ENCODE measurements at regions not wholly inside any gene's neighbourhood (a gene's known extent, or its start where the extent isn't known, plus 50 kb on each side); places are given as distances from the start of the nearest gene placed in this dataset.
"Not testable (repeated sequence)": the region's sequence is repeated elsewhere in the genome, so short reads cannot be mapped to it uniquely, and the experiment has no call there.

DNA sequence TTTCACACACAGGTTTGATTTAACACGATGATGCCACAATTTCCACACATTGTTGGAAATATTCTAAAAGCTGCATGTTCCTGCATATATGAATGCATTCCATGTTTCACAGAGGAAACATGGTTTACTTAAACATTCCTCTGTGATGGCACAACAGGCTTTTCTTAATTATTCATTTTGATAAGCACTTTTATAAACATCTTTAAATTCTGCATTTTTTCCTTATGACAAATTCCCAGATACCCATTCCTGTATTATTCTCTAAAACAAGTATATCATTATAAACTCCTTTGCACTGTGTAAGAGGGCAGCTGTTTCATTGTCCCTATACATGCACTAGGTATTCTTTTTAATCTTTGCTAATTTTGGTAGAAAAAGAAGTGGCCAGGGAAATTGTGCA is 532.3 kb downstream of the SOX6 start:
- DNase-seq: no peak

DNA sequence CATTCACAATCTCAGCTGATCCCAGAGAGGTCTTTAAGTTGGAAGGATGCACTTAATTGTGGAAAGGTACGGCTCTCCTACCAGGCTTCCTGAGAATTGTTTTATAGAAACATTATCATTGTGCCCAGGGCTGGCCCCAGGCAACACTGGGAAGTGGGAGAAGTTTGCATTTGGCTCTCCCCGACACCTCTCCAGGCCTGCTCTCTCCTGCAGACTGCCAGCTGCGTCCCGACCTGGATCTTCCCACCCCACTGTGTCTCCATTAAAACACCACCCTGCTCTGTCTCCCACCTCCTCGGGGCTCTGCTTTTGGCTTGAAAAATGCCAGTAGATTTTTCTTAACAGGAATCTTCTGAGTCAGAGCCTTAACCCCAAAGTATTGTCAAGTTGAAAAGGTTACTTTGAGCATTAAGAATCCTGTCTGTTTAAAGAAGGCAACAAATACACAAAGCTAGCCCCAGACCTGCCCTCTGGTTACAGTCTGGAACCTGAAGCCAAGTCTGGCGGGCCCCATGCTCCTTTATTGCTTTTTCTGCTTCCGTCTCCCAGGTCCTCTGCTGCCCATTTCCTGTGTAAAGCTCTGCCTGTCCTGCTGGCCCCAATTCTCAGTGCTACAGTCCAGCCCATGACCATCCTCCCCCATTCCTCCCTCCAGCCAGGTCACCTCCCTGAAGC is 530.2 kb downstream of the SOX6 start:
- DNase-seq: no peak

DNA sequence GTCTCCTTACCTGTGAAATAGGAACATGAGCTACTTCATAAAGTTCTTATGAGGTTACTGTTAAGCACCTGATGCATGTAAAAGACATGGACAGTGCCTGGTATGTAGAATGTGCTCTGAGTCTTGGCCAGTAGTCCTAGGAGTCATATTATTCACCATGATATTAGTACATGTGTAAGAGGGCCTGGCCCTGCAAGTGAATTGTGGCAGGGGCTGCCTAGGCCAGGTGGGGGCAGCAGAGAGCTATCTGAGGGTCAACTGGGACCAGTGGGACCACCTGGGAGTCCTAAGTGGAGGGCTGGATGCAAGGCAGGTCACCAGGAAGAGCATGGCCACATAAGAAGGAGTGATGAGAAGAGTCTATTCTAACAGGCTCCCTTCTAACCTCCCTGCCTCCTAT is 529.5 kb downstream of the SOX6 start:
- DNase-seq: peak; percentile 15

DNA sequence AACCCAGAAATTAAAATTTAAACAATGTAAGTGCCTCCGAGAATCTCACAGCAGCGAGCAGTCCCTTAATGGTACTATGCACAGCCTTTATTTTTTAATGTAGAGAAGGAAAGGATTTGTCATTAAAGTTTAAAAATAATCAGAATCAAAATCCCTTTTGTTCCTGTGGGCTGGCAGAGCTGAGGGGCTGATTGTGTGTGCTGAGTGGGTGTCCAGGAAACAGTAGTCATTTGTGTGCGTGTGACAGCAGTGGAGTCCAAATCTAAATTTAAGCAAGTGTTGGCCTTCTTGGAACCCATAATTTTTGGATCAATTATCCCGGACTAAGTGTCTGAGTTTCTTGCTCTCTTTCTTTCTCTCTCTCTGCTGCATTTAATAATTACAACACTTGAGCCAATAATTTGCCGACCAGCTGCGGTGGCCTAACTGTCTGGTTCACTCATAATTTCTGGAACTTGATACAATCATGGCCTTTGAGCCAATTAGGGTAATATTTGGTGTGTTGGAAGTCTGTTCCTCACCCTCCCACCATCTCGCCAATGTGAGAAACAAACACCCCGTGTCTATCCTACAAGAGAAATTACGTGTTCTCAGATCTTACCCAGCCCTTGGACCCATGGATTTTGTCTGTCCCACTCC is 528.0 kb downstream of the SOX6 start:
- DNase-seq: no peak

DNA sequence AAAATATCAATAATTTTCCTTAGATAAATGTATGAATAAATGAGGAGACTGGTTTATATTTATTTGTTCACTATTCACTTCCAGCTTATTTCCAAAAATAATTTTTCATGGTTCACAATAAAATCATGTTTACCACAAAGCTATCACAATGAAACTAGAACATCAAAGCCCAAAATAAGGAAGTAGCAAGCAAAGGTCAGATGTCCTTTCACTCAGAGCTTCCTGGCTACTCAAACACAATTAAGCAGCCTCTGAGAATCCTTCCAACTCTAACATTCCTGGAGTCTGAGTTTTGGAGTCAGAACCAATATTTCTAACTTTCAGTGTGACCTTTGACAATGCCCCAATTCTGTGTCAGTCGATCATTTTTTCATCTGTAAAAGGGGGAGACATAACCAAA is 527.0 kb downstream of the SOX6 start:
- peak; percentile 22 for DNase-seq

DNA sequence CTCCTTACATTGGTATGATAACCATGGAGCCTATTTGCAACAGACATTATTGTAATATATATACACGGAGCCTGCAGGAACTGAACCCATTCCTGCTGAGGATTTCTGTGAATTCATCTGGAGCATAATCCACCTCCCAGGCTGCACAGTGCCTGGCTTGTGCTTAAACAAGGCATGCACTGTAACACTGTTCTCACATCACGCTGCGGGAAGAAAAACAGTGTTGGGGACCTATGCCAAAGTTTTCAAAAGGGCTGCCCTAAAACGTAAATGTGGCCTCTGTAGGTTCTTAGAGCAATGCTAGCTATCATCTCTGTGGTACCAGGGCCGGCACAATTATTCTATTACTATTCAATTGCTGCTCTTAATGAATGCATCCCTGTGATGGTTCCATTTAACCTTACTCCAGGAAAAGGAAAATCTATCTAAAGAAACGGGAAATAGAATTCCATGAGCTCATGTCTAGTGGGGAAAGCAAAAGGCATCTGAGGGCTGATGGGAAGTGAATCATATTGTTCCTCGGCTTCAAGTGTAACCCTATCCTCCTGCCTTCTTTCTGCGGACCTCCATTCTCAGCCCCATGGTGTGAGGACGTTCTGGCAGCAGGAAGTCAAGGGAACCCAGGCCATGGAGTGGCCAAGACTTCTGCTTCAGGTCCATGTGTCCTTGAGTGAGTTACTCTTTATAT is 525.5 kb downstream of the SOX6 start:
- DNase-seq: no peak

DNA sequence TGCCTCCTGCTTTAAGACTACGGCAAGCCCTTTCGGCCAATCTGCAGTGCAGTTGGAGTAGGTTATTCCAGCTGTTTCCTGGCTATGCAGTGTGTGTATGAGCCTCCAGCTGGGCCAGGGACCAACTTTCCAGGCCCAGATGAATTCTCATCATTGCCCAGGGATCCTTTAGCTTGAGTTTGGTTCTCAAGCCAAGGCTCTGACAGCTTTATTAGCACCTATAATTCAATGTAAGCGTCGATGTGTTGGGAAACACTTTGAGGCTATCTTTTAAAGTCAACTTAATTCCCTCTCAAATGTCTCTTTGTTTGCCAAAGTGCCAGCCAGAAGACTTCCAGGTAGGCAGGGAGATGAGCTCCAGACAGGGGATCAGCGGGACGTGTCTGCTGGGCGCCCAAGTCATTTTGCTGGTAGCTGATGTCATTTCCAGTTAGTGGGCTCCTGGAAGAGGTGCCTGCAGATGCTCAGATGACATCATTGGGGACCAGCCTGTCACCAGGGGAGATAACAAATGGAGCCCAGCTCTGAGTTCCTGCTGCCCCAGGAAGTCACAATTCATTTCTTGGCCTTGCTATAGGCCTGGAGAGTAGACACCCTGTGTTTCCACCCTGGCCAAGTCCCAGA is 520.4 kb downstream of the SOX6 start:
- no peak for DNase-seq

DNA sequence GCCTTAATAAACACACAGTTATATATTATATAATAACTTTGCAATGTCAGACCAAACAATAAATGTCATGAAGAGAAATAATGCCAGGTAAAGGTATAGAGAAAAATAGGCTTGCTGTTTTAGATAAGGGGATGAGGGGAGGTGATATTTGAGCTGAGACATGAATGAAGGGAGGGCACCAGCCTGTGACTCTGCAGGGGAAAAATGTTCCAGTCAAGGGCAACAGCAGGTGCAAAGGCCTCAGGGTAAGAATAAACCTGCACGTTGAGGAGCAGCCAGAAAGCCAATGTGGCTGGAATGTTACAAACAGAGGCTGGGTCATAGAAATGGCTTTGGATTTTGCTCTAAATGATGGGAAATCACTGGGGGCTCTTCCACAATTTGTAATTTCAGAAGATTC is 519.6 kb downstream of the SOX6 start:
- no peak for DNase-seq

DNA sequence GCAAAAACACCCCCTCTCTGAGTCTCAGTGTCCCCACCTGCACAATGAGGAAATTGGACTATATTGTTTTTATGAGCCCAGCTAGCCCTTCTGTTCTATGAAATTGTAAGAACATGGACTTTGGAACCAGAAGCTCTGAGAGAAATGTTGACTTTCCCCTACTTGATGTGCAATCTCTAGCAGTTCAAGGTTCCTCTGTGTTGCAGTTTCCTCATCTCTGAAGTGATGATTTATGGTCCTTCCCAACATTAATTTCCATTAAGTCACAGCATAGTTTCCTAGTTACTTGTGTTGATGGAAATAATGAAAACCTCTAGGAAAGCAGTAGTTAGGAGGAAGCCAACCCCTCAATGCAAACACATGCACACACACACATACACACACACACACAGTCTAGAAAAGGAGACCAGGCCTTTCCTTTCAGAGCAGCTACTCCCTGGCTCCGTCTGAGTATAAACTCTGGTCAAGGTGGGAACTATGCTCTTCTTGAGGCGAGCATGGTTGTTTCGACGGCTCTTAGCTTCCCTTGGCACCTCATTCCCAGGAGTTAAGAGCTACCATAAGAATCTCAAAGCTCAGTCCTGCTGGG is 518.4 kb downstream of the SOX6 start:
- no peak for DNase-seq

DNA sequence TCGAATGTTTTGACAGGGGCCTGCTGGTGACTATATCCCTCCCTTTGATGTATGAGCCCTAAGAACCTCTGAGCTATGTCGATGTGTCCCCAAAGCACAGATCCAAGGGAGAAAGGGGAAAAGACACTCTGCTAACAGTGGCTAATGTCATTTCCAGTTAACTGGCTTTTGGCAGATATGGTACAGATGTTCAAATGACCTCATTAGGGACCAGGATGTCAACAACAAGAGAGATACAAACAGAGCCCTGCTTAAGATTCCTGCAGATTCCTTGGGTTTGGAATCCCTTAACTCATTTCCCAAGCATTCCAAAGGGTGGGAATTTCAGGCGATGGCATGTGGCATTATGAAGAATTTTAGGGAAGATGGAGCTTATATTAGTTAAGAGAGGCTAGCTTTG is 517.3 kb downstream of the SOX6 start:
- no peak for DNase-seq

DNA sequence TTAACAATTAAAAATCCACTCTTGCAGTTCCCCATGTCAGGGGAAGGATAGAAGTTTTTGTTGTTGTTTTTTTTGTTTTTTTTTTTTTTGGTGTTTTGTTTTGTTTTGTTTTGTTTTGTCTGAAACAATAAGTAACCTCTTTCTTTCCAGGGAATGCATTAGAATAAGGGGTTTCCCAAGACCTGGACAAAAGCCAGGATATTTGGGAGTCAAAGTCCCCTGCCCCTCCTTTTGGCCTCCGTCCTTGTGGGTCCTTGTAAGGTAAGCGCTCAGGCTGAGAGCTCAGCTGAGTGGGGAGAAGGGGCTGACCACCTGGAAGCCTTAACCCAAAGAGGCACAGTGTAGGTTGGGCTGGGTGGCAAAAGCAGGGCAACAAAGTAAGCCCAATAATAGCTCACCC is 515.4 kb downstream of the SOX6 start:
- no peak for DNase-seq

DNA sequence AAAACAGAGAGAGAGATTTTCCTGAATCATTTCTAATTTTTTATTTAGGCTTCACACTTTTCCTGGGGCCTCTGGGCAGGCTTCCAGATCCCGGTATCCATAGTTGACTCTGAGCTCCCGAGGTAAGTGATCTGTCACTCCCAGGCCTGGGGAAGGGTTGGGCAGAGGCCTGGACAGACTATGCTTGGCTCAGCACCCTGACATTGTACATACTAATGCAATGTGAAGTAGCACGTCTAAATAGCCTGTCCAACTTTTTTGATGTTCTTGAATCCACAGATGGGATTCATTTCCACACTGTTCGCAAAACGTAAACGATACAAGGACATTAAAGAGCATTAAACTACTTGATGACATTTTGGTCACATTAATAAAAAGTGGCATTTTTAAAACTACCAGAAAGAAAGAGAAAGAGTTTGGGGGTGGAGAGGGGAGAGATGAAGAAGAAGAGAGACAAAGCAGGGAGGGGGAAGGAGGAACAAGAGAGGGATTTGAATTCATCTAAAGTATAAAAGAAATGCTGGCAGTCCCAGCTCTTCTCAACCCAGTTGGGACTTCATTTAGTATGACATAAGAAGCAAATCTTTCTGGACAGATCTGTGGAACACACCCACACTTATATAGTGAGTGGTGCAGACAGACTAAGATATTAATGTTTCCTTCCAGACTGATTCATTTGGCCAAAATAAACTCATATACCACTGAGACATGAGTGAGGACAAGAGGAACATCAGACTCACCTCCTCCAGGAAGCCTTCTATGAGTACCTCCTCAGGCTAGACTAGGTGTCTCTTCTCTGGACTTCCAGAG is 514.2 kb downstream of the SOX6 start:
- DNase-seq: no peak

DNA sequence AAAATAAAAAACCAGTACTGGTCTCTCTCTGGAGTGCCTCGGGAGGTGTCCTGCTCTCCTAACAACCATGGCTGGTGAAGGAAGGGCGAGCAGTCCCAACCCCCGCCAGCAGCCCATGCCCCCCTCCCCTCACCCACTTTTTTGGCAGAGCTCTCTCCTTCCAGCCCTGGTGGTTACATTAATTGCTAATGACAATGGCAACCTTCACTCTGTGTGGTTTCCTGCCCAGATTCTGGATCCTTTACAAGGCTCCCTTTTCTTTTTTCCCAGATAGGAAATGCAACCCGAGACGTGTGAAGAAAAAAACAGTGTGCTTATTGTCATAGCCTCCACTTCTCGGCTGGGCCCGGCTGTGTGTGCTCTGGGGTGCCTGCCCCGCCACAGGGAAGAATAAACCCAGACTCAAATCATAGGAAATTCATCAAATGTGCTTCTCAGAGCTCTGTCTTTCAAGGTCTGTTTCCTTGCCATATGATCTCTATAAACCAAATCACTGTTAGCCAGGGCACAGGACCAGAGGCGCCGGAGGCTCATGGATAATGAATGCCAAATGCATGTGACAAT is 513.0 kb downstream of the SOX6 start:
- DNase-seq: no peak

DNA sequence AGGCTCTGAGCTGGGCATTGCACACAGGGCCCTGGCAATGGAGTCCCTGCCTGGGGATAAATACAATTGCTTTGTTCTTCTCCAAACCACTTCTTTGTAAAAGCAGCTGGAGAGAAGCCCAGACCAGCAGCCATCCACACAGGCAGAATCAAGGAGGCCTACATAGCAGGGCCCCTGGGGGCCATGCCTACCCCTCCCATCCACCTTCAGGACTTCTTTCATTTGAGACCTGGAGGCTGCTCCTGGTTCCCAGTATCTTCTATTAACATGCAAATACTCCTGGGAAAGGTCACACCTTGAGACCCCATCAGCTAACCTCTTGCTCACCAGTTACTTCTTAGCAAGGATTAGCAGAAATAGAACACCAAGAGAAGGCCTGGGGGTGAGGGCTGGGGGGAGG is 511.1 kb downstream of the SOX6 start:
- DNase-seq: no peak

DNA sequence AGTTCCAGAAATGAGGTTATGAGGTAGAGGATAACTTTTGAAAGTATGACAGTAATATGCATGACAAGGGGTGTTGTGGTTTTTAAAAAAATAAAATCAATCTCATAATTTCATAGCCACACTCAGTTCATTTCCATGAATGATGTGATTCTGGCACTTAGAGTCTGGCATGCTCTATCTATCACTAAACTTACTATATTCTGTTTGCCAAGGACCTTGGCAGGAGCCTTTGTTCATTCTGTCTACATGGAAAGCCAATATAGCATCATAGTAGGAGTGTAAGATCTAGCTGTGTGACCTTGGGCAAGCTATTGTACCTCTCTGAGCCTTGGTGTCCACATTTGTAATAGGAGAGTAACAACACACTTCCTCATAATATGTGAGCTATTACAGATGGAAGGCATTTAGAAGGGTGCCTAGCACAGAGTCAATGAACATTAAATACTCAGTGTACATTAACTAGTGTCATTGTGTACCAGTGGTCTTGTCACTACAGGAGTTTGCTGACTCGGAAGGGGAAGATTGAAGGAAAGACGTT is 507.6 kb downstream of the SOX6 start:
- no peak for DNase-seq

DNA sequence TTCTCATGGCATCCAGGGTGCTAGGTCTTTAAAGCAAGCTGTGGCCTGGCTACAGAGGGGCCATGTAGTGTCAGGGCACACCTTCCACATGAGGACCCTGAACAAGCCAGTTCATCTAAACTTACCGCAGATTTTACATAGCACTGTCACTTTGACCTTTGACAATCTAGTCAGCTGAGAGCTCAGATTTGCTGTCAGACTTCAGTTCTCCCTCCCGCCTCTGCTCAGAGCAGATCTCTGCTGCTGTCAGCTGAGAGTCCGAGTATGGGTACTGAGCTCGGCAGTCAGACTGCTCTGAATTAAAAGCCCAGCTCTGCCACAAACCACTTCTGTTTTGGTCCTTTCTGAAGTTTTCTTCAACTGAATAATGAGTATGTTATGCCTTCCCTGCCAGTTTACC is 507.1 kb downstream of the SOX6 start:
- no peak for DNase-seq

DNA sequence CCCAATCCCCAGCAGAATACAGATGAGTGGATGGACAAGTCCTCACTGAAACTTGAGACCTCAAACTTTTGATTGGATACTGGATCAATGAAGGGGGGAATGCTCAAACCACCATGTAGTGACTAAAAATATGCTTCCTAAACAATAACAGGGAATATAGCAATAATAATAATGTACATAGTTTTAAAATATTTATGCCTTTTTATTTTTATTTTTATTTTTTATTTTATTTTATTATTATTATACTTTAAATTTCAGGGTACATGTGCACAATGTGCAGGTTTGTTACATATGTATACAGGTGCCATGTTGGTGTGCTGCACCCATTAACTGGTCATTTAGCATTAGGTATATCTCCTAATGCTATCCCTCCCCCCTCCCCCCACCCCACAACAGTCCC is 506.0 kb downstream of the SOX6 start:
- not testable (repeated sequence) for DNase-seq

DNA sequence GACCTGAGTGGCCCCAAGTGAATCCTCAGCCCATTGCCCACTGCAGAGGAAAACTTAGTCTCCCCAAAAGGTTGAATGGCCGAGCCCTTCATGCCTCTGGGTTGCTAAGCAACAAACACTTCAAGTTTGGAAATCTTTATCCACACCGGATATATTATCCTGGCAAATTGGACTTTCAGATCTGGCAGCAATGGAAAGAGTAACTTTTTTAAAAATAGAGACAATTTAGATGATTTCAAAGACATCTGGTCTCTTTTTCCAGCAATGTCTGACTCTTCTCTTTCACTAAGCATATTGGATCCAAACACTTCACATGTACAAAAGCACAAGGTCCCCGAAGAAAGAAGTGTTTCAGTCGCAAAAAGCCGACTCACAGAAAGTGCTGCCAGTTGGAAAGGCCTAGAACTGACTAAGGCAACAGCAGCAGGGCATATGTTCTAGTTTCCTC is 505.3 kb downstream of the SOX6 start:
- no peak for DNase-seq

DNA sequence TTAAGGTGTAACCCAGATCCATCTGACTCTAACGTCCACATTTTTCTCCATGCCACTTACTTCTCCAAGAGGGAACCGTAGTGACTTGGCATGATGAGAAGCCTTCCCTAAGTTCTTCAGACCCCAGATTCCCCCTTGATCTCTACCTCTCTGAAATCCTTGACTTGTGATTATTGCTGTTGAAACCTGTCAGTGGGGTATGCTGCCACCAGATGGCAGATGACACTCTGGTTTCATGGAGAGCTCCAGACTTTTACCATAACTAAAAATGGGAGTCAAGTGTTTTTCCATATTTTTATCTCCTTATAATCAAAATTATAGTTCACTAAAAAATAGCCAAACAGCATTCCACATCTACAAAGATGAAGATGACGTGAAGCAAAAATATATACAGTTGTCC is 504.2 kb downstream of the SOX6 start:
- peak; percentile 20 for DNase-seq

DNA sequence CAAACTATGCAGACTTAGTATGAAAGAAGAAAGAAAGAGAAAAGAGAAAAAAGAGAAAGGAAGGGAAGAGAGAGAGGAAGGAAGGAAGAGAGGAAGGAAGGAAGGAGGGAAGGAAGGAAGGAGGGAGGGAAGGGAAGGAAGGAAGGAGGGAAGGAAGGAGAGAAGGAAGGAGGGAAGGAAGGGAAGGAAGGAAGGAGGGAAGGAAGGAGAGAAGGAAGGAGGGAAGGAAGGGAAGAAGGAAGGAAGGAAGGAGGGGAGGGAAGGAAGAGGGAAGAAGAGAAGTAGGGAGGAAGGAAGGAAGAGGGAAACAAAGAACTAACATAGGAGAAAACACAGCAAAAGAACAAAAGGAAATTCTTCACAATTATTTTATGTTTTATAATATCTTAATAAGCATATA is 502.1 kb downstream of the SOX6 start:
- no peak for DNase-seq

DNA sequence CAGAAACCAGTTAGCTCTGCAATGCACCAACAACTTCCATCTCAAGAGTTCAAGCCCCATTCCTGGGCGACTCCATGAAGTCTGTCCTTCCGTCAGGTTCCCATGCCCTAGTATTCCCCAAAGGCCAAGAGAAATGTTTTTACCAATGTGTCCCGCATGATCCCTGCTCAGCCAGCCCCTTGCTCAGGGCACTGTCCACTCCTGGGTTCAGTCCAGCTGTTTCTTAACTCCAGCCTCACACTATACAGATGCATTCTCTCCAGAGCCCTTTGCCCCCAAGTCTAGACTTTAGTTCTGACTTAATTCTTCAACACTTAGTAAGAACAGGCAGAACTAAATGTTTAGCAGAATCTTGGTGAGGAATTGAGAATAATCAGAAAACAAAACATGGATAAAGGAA is 497.5 kb downstream of the SOX6 start:
- no peak for DNase-seq

DNA sequence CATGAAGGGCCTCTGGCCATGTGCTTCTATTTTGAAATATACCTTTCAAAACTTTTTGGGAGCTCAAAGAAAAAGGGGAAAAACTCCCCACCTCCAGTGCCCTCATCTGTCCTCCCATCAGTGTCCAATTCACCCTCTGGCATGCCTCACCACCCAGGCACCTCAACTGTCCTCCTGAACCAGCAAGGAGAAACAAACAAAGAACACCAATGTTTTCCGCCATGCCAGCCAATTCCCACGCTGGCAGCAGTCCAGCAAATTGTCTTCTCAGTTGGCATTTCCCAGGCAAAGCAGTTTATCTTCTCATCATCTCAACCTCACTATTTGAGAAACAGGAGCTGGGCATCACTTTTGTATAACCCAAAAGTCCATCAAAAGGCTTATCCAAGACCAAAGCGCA is 496.9 kb downstream of the SOX6 start:
- DNase-seq: no peak

Data from suppressor macrophage treated with lipopolysaccharide for 4 hours (primary cell).